Panc1 (cell line): ENCODE measurements at regions not wholly inside any gene's neighbourhood (a gene's known extent, or its start where the extent isn't known, plus 50 kb on each side); places are given as distances from the start of the nearest gene placed in this dataset.

Experiments used
- ATAC-seq: fragments of 200-7000 bp; cut with Tn5 transposase; 2 replicates; pipeline ENCODE4 v1.9.1; 2020; ENCODE audit warnings: mild to moderate bottlenecking, moderate library complexity
- BruUV-seq: library from RNA; stranded (reverse); fragments of 400-500 nt; replicated peaks from 2 replicates; lab custom pipeline; 2021; lab: Mats Ljungman, UMichigan
- CTCF ChIA-PET: fragments of 300-600 bp; sonication (Branson Sonifier 250); formaldehyde crosslinking; loops from one replicate; lab custom pipeline; 2022; ENCODE audit warnings: antibody characterized with exemption; lab: Charles Lee
- POLR2A ChIA-PET: fragments of 300-600 bp; sonication (Branson Sonifier 250); formaldehyde crosslinking; loops from one replicate; lab custom pipeline; 2022; ENCODE audit warnings: antibody characterized with exemption; lab: Charles Lee
- DNase-seq: peaks from one replicate; pipeline ENCODE4 v3.0.0-alpha.2; 2010; ENCODE audit warnings: low read depth, low spot score
- H3K27ac ChIP-seq: 2 replicates; pipeline ENCODE4 v1.5.1; 2011; ENCODE audit warnings: mild to moderate bottlenecking, low read length, inconsistent platforms
- H3K27me3 ChIP-seq: fragments of 200-500 bp; sonication (Bioruptor generic); 2 replicates; pipeline ENCODE4 v1.6.0; 2014; ENCODE audit warnings: low read length, inconsistent platforms; ENCODE audit not compliant: control insufficient read depth, insufficient read depth
- H3K36me3 ChIP-seq: fragments of 200-500 bp; sonication (Bioruptor generic); 2 replicates; pipeline ENCODE4 v1.5.1; 2014; ENCODE audit warnings: inconsistent platforms, mild to moderate bottlenecking, low read length, moderate library complexity; ENCODE audit not compliant: control insufficient read depth, insufficient read depth
- H3K4me1 ChIP-seq: 2 replicates; pipeline ENCODE4 v1.5.1; 2011; ENCODE audit warnings: inconsistent platforms, mild to moderate bottlenecking, low read length, moderate library complexity; ENCODE audit not compliant: control insufficient read depth, insufficient read depth
- H3K4me3 ChIP-seq, 2 experiments: 2 replicates each; pipeline ENCODE4 v1.5.1; 2011 to 2012; ENCODE audit warnings: low read depth in 2 of 2, low read length in 2 of 2, mild to moderate bottlenecking in 2 of 2, inconsistent platforms in 1 of 2, moderate library complexity in 1 of 2
- H3K9me3 ChIP-seq: fragments of 200-500 bp; sonication (Bioruptor generic); 2 replicates; pipeline ENCODE4 v1.5.1; 2014; ENCODE audit warnings: low read depth, mild to moderate bottlenecking, inconsistent platforms, low read length, moderate library complexity; ENCODE audit not compliant: control insufficient read depth, insufficient read depth
- CTCF ChIP-seq: fragments of 450-650 bp; IDR thresholded peaks from 2 replicates; pipeline ENCODE4 v1.5.1; 2017; ENCODE audit warnings: mild to moderate bottlenecking
- POLR2AphosphoS5 ChIP-seq: IDR thresholded peaks from 2 replicates; pipeline ENCODE4 v1.6.1; 2012; ENCODE audit warnings: mild to moderate bottlenecking, low read depth, low read length, moderate library complexity
- REST ChIP-seq, 2 experiments: IDR thresholded peaks; 2 replicates each; pipeline ENCODE4 v1.6.1; 2011 to 2012; ENCODE audit warnings: low read depth in 2 of 2, control low read depth in 1 of 2, low read length in 1 of 2, mild to moderate bottlenecking in 1 of 2, moderate library complexity in 1 of 2; ENCODE audit not compliant: insufficient read depth in 1 of 2
- SIN3A ChIP-seq: IDR thresholded peaks from 2 replicates; pipeline ENCODE4 v1.6.1; 2012; ENCODE audit warnings: low read depth, mild to moderate bottlenecking, low read length, moderate library complexity, borderline replicate concordance; ENCODE audit not compliant: insufficient read depth
- TCF7L2 ChIP-seq: IDR thresholded peaks from 2 replicates; pipeline ENCODE4 v1.6.1; 2011; ENCODE audit warnings: mild to moderate bottlenecking, low read depth, low read length, inconsistent platforms
- in situ Hi-C: cut with HindIII; loops from 2 replicates; pipeline ENCODE4 v1.10.0; 2016; ENCODE audit warnings: low sequenced_read_pairs, low pct_unique_long_range_greater_than_20kb
- intact Hi-C: fragments of 100-400 bp; cut with micrococcal nuclease; formaldehyde crosslinking; loops from one replicate; pipeline ENCODE4 v1.10.0; 2022; ENCODE audit not compliant: unreplicated experiment

GRCh38 chr7:142432377-142432776, 174.5 kb upstream of the PRSS58 start:
- TF ChIP-seq POLR2AphosphoS5 = no peak
- no peak for TF ChIP-seq CTCF
- no peak for TF ChIP-seq TCF7L2
- no peak for TF ChIP-seq SIN3A
- no peak for TF ChIP-seq REST (IDR thresholded peaks at IDR 0.05; ENCODE audit: insufficient read depth in 1 of 2, low read depth in 2 of 2, low read length in 1 of 2)
- DNase-seq = no peak
- no peaks in the 10 kb centered on the region for H3K9me3 ChIP-seq
- no peaks in the 10 kb centered on the region for H3K4me1 ChIP-seq
- no peak overlapping the region for H3K4me3 ChIP-seq
- H3K27me3 ChIP-seq = no peaks in the 10 kb centered on the region
- CTCF ChIA-PET = no interaction called here
- BruUV-seq = no TSS peak
- POLR2A ChIA-PET = no interaction called here
- in situ Hi-C loops (no loop called here), intact Hi-C loops (no loop called here)
- ATAC-seq = no peak
- H3K27ac ChIP-seq = no peak overlapping the region
- no peaks in the 10 kb centered on the region for H3K36me3 ChIP-seq

- DNase-seq = no peak
- POLR2A ChIA-PET = no interaction called here
- Histone ChIP-seq H3K9me3 (no peaks in the 10 kb centered on the region), H3K4me1 (no peaks in the 10 kb centered on the region), H3K36me3 (no peaks in the 10 kb centered on the region), H3K27me3 (no peaks in the 10 kb centered on the region), H3K4me3 (no peak overlapping the region), H3K27ac (no peak overlapping the region)
- BruUV-seq = no TSS peak
- intact Hi-C loops = no loop called here
- in situ Hi-C loops = no loop called here
- ATAC-seq = no peak
- CTCF ChIA-PET = no interaction called here
- TF ChIP-seq CTCF = no peak
These were observed 173.6 kb upstream of the PRSS58 start for GRCh38 chr7:142431491-142431890.

GRCh38 chr7:142428094-142428493, 170.2 kb upstream of the PRSS58 start:
- no peaks in the 10 kb centered on the region for H3K36me3 ChIP-seq
- no peak overlapping the region for H3K4me3 ChIP-seq
- DNase-seq (no peak), ATAC-seq (no peak)
- in situ Hi-C loops = no loop called here
- ChIA-PET POLR2A (no interaction called here), CTCF (no interaction called here)
- no peak overlapping the region for H3K27ac ChIP-seq
- H3K4me1 ChIP-seq = no peaks in the 10 kb centered on the region
- no peaks in the 10 kb centered on the region for H3K27me3 ChIP-seq
- BruUV-seq = no TSS peak
- intact Hi-C loops = no loop called here
- TF ChIP-seq TCF7L2 (no peak), POLR2AphosphoS5 (no peak), REST (IDR thresholded peaks at IDR 0.05; ENCODE audit: insufficient read depth in 1 of 2, low read depth in 2 of 2, low read length in 1 of 2) (no peak), SIN3A (no peak), CTCF (no peak)
- H3K9me3 ChIP-seq = no peaks in the 10 kb centered on the region
